Neural cell (in vitro differentiated cells): ENCODE measurements at regions not wholly inside any gene's neighbourhood (a gene's known extent, or its start where the extent isn't known, plus 50 kb on each side); places are given as distances from the start of the nearest gene placed in this dataset.

Experiments
- H2AFZ ChIP-seq: fragments of 200-600, 300-800 bp; sonication (generic), shearing (Covaris generic); 2 replicates; pipeline ENCODE4 v1.6.0; 2014; ENCODE audit warnings: low read depth, mild to moderate bottlenecking, antibody characterized with exemption, low read length, moderate library complexity
- H3F3A ChIP-seq: fragments of 200-600 bp; shearing (Covaris generic); 2 replicates; pipeline ENCODE4 v1.6.1; 2016; ENCODE audit warnings: mild to moderate bottlenecking, moderate library complexity, mixed read lengths, antibody characterized with exemption, low read length; ENCODE audit not compliant: insufficient read depth, poor library complexity, severe bottlenecking
- H3K27ac ChIP-seq: fragments of 200-600, 300-800 bp; sonication (generic), shearing (Covaris generic); 2 replicates; pipeline ENCODE4 v1.5.1; 2014; ENCODE audit warnings: mild to moderate bottlenecking, low read length, moderate library complexity
- H3K27me3 ChIP-seq: fragments of 300-800, 200-600 bp; sonication (generic), shearing (Covaris generic); 2 replicates; pipeline ENCODE4 v1.6.0; 2014; ENCODE audit warnings: mild to moderate bottlenecking, low read depth, low read length, moderate library complexity; ENCODE audit not compliant: insufficient read depth
- H3K36me3 ChIP-seq: fragments of 300-800, 200-600 bp; sonication (generic), shearing (Covaris generic); 2 replicates; pipeline ENCODE4 v1.5.1; 2014; ENCODE audit warnings: mild to moderate bottlenecking, antibody characterized with exemption, low read length, moderate library complexity; ENCODE audit not compliant: insufficient read depth
- H3K4me2 ChIP-seq: fragments of 300-800, 200-600 bp; sonication (generic), shearing (Covaris generic); 2 replicates; pipeline ENCODE4 v1.6.0; 2014; ENCODE audit warnings: mild to moderate bottlenecking, low read length
- H3K4me3 ChIP-seq: fragments of 300-800, 200-600 bp; sonication (generic), shearing (Covaris generic); 2 replicates; pipeline ENCODE4 v1.5.1; 2014; ENCODE audit warnings: mild to moderate bottlenecking, low read length, moderate library complexity
- H3K79me2 ChIP-seq: fragments of 200-600 bp; shearing (Covaris generic); replicated peaks from 2 replicates; pipeline ENCODE4 v1.6.0; 2014; ENCODE audit warnings: mild to moderate bottlenecking, low read length, moderate library complexity; ENCODE audit not compliant: insufficient read depth
- H3K9ac ChIP-seq: fragments of 300-800, 200-600 bp; sonication (generic), shearing (Covaris generic); 2 replicates; pipeline ENCODE4 v1.6.1; 2016; ENCODE audit warnings: mild to moderate bottlenecking, low read length, mixed read lengths
- H3K9me2 ChIP-seq: fragments of 200-600 bp; shearing (Covaris generic); 2 replicates; pipeline ENCODE4 v1.6.1; 2016; ENCODE audit warnings: mild to moderate bottlenecking, low read length, mixed read lengths; ENCODE audit not compliant: insufficient read depth
- H3K9me3 ChIP-seq: fragments of 200-600, 300-800 bp; sonication (generic), shearing (Covaris generic); 2 replicates; pipeline ENCODE4 v1.6.1; 2016; ENCODE audit warnings: mild to moderate bottlenecking, mixed run types, low read length, moderate library complexity, mixed read lengths
- H4K20me1 ChIP-seq: fragments of 200-600 bp; shearing (Covaris generic); 2 replicates; pipeline ENCODE4 v1.6.1; 2016; ENCODE audit warnings: mild to moderate bottlenecking, mixed run types; ENCODE audit not compliant: insufficient read depth
- EP300 ChIP-seq: fragments of 450-650 bp; conservative IDR thresholded peaks from 2 replicates; pipeline ENCODE4 v1.6.1; 2014; ENCODE audit warnings: antibody characterized with exemption, mild to moderate bottlenecking, moderate library complexity; ENCODE audit not compliant: poor library complexity, severe bottlenecking
- EZH2 ChIP-seq: fragments of 200-600, 300-800 bp; shearing (Covaris generic), sonication (generic); IDR thresholded peaks from 2 replicates; pipeline ENCODE4 v1.6.1; 2014; ENCODE audit warnings: antibody characterized with exemption, low read length, borderline replicate concordance, mild to moderate bottlenecking; ENCODE audit not compliant: insufficient read depth, poor library complexity, severe bottlenecking
- MXI1 ChIP-seq: fragments of 450-650 bp; conservative IDR thresholded peaks from 2 replicates; pipeline ENCODE4 v1.6.1; 2014; ENCODE audit warnings: antibody characterized with exemption, mild to moderate bottlenecking; ENCODE audit not compliant: poor library complexity, severe bottlenecking
- POLR2AphosphoS5 ChIP-seq: IDR thresholded peaks from 2 replicates; pipeline ENCODE4 v1.6.1; 2012
- RAD21 ChIP-seq: fragments of 450-650 bp; conservative IDR thresholded peaks from 2 replicates; pipeline ENCODE4 v1.6.1; 2014; ENCODE audit warnings: antibody characterized with exemption, mild to moderate bottlenecking, moderate library complexity
- REST ChIP-seq: IDR thresholded peaks from 2 replicates; pipeline ENCODE4 v1.6.1; 2012; ENCODE audit warnings: borderline replicate concordance
- SMC3 ChIP-seq: fragments of 450-650 bp; conservative IDR thresholded peaks from 2 replicates; pipeline ENCODE4 v1.6.1; 2014; ENCODE audit warnings: antibody characterized with exemption, mild to moderate bottlenecking, moderate library complexity; ENCODE audit not compliant: poor library complexity
- TAF1 ChIP-seq: IDR thresholded peaks from 2 replicates; pipeline ENCODE4 v1.6.1; 2012; ENCODE audit warnings: low read depth
- TF ChIP-seq, protein P1 (sequence below): fragments of 450-650 bp; IDR thresholded peaks from 2 replicates; pipeline ENCODE4 v1.5.1; 2014; ENCODE audit warnings: antibody characterized with exemption, mild to moderate bottlenecking, moderate library complexity; ENCODE audit not compliant: poor library complexity, severe bottlenecking

DNA sequence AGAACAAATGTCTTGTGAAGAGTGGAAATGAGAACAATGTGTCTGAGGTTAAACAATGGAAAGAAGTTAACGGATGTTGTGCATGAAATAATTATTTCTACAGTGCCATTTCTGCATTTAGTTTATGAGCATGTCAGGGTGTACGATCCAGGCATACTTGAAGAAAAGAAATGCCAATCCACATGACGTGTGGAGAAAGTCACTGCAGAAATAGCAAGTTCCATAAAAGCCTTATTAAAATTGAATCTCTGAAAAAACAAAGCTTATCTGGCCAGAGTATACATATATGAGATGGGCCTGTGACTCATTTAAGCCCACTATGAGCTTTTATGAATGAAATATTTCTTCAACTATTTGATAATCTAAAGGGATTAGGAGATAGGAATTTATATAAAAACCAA lies 426.1 kb downstream of the EFNB2 start:
- H3K9me2 ChIP-seq: no peaks in the 10 kb centered on the region
- no peaks in the 10 kb centered on the region for H3K79me2 ChIP-seq
- no peak overlapping the region for H3K4me3 ChIP-seq
- TF ChIP-seq RAD21: no peak
- H3K4me2 ChIP-seq: no peak overlapping the region
- H3K27ac ChIP-seq: peak overlapping the region; percentile 19
- no peak overlapping the region for H3K9ac ChIP-seq
- no peaks in the 10 kb centered on the region for H4K20me1 ChIP-seq
- H2AFZ ChIP-seq: no peak overlapping the region
- no peaks in the 10 kb centered on the region for H3F3A ChIP-seq
- no peaks in the 10 kb centered on the region for H3K9me3 ChIP-seq
- no peaks in the 10 kb centered on the region for H3K27me3 ChIP-seq
- H3K36me3 ChIP-seq: no peaks in the 10 kb centered on the region

DNA sequence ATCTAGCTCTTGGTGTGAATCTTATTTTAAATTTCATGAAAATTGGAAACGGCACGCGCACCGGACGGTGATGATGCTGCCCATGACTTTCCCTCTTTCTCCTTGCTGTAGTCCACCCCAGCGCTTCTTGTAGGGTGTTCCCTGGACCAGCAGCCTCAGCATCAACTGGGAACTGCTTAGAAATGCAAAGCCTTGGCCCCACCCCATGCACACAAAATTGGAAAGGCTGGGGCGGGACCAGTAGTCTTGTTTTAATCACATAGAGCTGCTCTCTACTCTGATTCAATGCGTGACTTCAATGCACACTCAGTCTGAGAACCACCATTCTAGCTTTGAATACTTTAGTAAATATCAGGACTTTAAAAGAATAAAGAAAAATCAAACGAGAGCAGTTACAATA lies 427.1 kb downstream of the EFNB2 start:
- H3K9me3 ChIP-seq: no peaks in the 10 kb centered on the region
- H3K79me2 ChIP-seq: no peaks in the 10 kb centered on the region
- no peaks in the 10 kb centered on the region for H3K36me3 ChIP-seq
- no peaks in the 10 kb centered on the region for H3K27me3 ChIP-seq
- H3K9me2 ChIP-seq: no peaks in the 10 kb centered on the region
- H3K27ac ChIP-seq: no peak overlapping the region
- TF ChIP-seq REST (no peak), SMC3 (no peak), EZH2 (no peak), EP300 (no peak), TAF1 (no peak), POLR2AphosphoS5 (no peak)
- H4K20me1 ChIP-seq: no peaks in the 10 kb centered on the region
- no peaks in the 10 kb centered on the region for H3F3A ChIP-seq
- H2AFZ ChIP-seq: no peak overlapping the region
- H3K4me3 ChIP-seq: no peak overlapping the region
- no peak overlapping the region for H3K4me2 ChIP-seq
- no peak overlapping the region for H3K9ac ChIP-seq

DNA sequence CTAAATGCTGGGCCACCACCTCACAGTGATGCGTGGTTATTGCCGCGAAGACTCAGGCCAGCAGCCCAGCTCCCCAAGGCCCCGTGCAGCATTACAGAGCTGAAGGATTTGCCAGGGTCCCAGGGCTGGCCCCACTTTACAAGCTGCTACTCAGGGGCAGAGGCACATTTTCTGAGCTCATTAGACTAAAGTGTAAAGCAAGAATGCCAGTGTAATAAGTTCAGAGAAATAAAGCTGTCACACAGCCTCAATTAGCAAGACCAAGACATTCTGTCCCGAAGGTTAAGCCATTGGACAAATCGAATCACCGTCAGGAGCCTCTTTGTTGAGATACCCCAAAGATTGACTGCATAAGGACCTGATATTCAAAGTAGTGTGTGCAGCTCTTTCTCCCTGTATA lies 428.4 kb downstream of the EFNB2 start:
- Histone ChIP-seq H3K79me2 (no peaks in the 10 kb centered on the region), H3K4me3 (no peak overlapping the region), H3F3A (no peaks in the 10 kb centered on the region), H3K9ac (no peak overlapping the region), H3K4me2 (no peak overlapping the region), H2AFZ (no peak overlapping the region), H3K36me3 (no peaks in the 10 kb centered on the region), H3K27me3 (no peaks in the 10 kb centered on the region), H3K9me2 (no peaks in the 10 kb centered on the region), H3K9me3 (no peaks in the 10 kb centered on the region), H4K20me1 (no peaks in the 10 kb centered on the region), H3K27ac (no peak overlapping the region)
- TF ChIP-seq SMC3: no peak
- TF ChIP-seq EZH2: no peak
- TF ChIP-seq, protein P1, sequence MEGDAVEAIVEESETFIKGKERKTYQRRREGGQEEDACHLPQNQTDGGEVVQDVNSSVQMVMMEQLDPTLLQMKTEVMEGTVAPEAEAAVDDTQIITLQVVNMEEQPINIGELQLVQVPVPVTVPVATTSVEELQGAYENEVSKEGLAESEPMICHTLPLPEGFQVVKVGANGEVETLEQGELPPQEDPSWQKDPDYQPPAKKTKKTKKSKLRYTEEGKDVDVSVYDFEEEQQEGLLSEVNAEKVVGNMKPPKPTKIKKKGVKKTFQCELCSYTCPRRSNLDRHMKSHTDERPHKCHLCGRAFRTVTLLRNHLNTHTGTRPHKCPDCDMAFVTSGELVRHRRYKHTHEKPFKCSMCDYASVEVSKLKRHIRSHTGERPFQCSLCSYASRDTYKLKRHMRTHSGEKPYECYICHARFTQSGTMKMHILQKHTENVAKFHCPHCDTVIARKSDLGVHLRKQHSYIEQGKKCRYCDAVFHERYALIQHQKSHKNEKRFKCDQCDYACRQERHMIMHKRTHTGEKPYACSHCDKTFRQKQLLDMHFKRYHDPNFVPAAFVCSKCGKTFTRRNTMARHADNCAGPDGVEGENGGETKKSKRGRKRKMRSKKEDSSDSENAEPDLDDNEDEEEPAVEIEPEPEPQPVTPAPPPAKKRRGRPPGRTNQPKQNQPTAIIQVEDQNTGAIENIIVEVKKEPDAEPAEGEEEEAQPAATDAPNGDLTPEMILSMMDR: no peak
- no peak for TF ChIP-seq MXI1
